H9 (cell line): ENCODE measurements at regions not wholly inside any gene's neighbourhood (a gene's known extent, or its start where the extent isn't known, plus 50 kb on each side); places are given as distances from the start of the nearest gene placed in this dataset.
A peak's percentile ranks its signal among the peaks of the same experiment; 100 is the strongest.

ENCODE experiments used
- DNase-seq: peaks from one replicate; pipeline ENCODE4 v3.0.0-alpha.2; 2017
- H2AFZ ChIP-seq: one replicate; pipeline ENCODE4 v1.6.1; 2013; ENCODE audit warnings: mild to moderate bottlenecking, low read length, control low read depth, moderate library complexity
- H2AK5ac ChIP-seq: 2 replicates; pipeline ENCODE4 v1.6.1; 2013; ENCODE audit warnings: low read length, control low read depth, mixed read lengths; ENCODE audit not compliant: insufficient read length
- H2BK120ac ChIP-seq: one replicate; pipeline ENCODE4 v1.6.1; 2013; ENCODE audit warnings: low read depth, mild to moderate bottlenecking, low read length, control low read depth, inconsistent platforms; ENCODE audit not compliant: poor library complexity, severe bottlenecking
- H2BK12ac ChIP-seq: 2 replicates; pipeline ENCODE4 v1.6.1; 2013; ENCODE audit warnings: low read length, control low read depth, mixed read lengths, low read depth; ENCODE audit not compliant: insufficient read length
- H2BK15ac ChIP-seq: 2 replicates; pipeline ENCODE4 v1.6.1; 2013; ENCODE audit warnings: low read depth, low read length, control low read depth
- H2BK20ac ChIP-seq: one replicate; pipeline ENCODE4 v1.6.1; 2013; ENCODE audit warnings: low read depth, mild to moderate bottlenecking, low read length, control low read depth, inconsistent platforms; ENCODE audit not compliant: poor library complexity, severe bottlenecking
- H2BK5ac ChIP-seq: 2 replicates; pipeline ENCODE4 v1.6.1; 2013; ENCODE audit warnings: low read length, control low read depth, mixed read lengths; ENCODE audit not compliant: insufficient read length
- H3K14ac ChIP-seq: 2 replicates; pipeline ENCODE4 v1.6.1; 2013; ENCODE audit warnings: low read length, control low read depth; ENCODE audit not compliant: insufficient read depth
- H3K18ac ChIP-seq: 2 replicates; pipeline ENCODE4 v1.6.1; 2013; ENCODE audit warnings: low read depth, mild to moderate bottlenecking, mixed read lengths, low read length, control low read depth; ENCODE audit not compliant: insufficient read length
- H3K23ac ChIP-seq: 2 replicates; pipeline ENCODE4 v1.6.1; 2013; ENCODE audit warnings: low read length, control low read depth, mixed read lengths, low read depth; ENCODE audit not compliant: insufficient read length
- H3K23me2 ChIP-seq: 2 replicates; pipeline ENCODE4 v1.6.1; 2013; ENCODE audit warnings: low read depth, mild to moderate bottlenecking, mixed read lengths, low read length, control low read depth; ENCODE audit not compliant: insufficient read length, poor library complexity, severe bottlenecking
- H3K27ac ChIP-seq: 2 replicates; pipeline ENCODE4 v1.5.1; 2013; ENCODE audit warnings: low read length, control low read depth, mixed read lengths, low read depth; ENCODE audit not compliant: insufficient read length
- H3K27me3 ChIP-seq: 2 replicates; pipeline ENCODE4 v1.6.1; 2013; ENCODE audit warnings: low read length, control low read depth, inconsistent platforms; ENCODE audit not compliant: insufficient read depth
- H3K4ac ChIP-seq: 2 replicates; pipeline ENCODE4 v1.6.1; 2013; ENCODE audit warnings: low read depth, mild to moderate bottlenecking, control low read depth, inconsistent platforms, low read length, moderate library complexity
- H3K4me1 ChIP-seq: 2 replicates; pipeline ENCODE4 v1.6.1; 2013; ENCODE audit warnings: low read length, control low read depth, inconsistent platforms; ENCODE audit not compliant: insufficient read depth
- H3K4me2 ChIP-seq: 2 replicates; pipeline ENCODE4 v1.6.1; 2013; ENCODE audit warnings: low read length, control low read depth, mixed read lengths; ENCODE audit not compliant: insufficient read length, insufficient read depth
- H3K56ac ChIP-seq: 2 replicates; pipeline ENCODE4 v1.6.1; 2013; ENCODE audit warnings: low read depth, mild to moderate bottlenecking, mixed read lengths, low read length, control low read depth; ENCODE audit not compliant: insufficient read length
- H3K79me1 ChIP-seq: 2 replicates; pipeline ENCODE4 v1.6.1; 2013; ENCODE audit warnings: low read depth, mild to moderate bottlenecking, moderate library complexity, low read length, control low read depth, inconsistent platforms; ENCODE audit not compliant: insufficient read depth, poor library complexity, severe bottlenecking
- H3K79me2 ChIP-seq: 2 replicates; pipeline ENCODE4 v1.6.1; 2013; ENCODE audit warnings: low read length, control low read depth, inconsistent platforms; ENCODE audit not compliant: insufficient read depth
- H3K9ac ChIP-seq: 2 replicates; pipeline ENCODE4 v1.6.1; 2013; ENCODE audit warnings: low read length, control low read depth, mixed read lengths; ENCODE audit not compliant: insufficient read length; ENCODE audit errors: extremely low read depth
- H3K9me3 ChIP-seq: one replicate; pipeline ENCODE4 v1.6.1; 2013; ENCODE audit warnings: low read depth, low read length, inconsistent platforms; ENCODE audit not compliant: control insufficient read depth
- H3T11ph ChIP-seq: one replicate; pipeline ENCODE4 v1.6.1; 2013; ENCODE audit warnings: mild to moderate bottlenecking, low read length, control low read depth, inconsistent platforms
- H4K20me1 ChIP-seq: one replicate; pipeline ENCODE4 v1.6.1; 2013; ENCODE audit not compliant: control insufficient read depth, insufficient read length, insufficient read depth
- H4K5ac ChIP-seq: 2 replicates; pipeline ENCODE4 v1.6.1; 2013; ENCODE audit warnings: low read depth, mild to moderate bottlenecking, mixed read lengths, low read length, control low read depth; ENCODE audit not compliant: insufficient read length
- H4K8ac ChIP-seq: replicated peaks from 2 replicates; pipeline ENCODE4 v1.6.1; 2013; ENCODE audit warnings: low read length, control low read depth, mixed read lengths, low read depth; ENCODE audit not compliant: insufficient read length
- H4K91ac ChIP-seq: 2 replicates; pipeline ENCODE4 v1.6.1; 2013; ENCODE audit warnings: low read depth, mild to moderate bottlenecking, moderate library complexity, mixed read lengths, low read length, control low read depth; ENCODE audit not compliant: insufficient read length
- H3K27ac Mint-ChIP-seq, 3 experiments: 2 replicates in 2 of 3; 3 replicates in 1 of 3; pipeline ENCODE4 v1.8.0; 2020 to 2021; ENCODE audit warnings: mixed read lengths in 3 of 3, mild to moderate bottlenecking in 1 of 3, moderate library complexity in 1 of 3
- H3K27me3 Mint-ChIP-seq: 2 replicates; pipeline ENCODE4 v1.8.0; 2021; ENCODE audit warnings: low read depth, mild to moderate bottlenecking, moderate library complexity, mixed read lengths
- H3K36me3 Mint-ChIP-seq, 3 experiments: 2 replicates in 2 of 3; 3 replicates in 1 of 3; pipeline ENCODE4 v1.8.0; 2020 to 2021; ENCODE audit warnings: low read depth in 3 of 3, mixed read lengths in 3 of 3; ENCODE audit not compliant: insufficient read depth in 1 of 3
- H3K4me1 Mint-ChIP-seq, 2 experiments: 2 replicates each; pipeline ENCODE4 v1.8.0; 2020; ENCODE audit warnings: mixed read lengths in 2 of 2
- H3K4me3 Mint-ChIP-seq, 2 experiments: 2 replicates in 1 of 2; 3 replicates in 1 of 2; pipeline ENCODE4 v1.8.0; 2020 to 2021; ENCODE audit warnings: mild to moderate bottlenecking in 2 of 2, mixed read lengths in 2 of 2, moderate library complexity in 1 of 2
- H3K9me3 Mint-ChIP-seq, 2 experiments: 2 replicates in 1 of 2; 3 replicates in 1 of 2; pipeline ENCODE4 v1.8.0; 2020; ENCODE audit warnings: mild to moderate bottlenecking in 2 of 2, mixed read lengths in 2 of 2, moderate library complexity in 1 of 2
- WGBS: extraction: QIAGEN DNeasy Blood & Tissue Kit; methylation state at CpG from one replicate; pipeline ENCODE4 v1.1.7; 2013; ENCODE audit warnings: missing lambda C conversion rate, low lambda C conversion rate, mixed read lengths; ENCODE audit not compliant: insufficient read length; ENCODE audit errors: extremely low coverage; 5-methylcytosine and 5-hydroxymethylcytosine counted together
- TF ChIP-seq, protein P1 (sequence below): fragments of 200-600 bp; sonication (generic); conservative IDR thresholded peaks from 3 replicates; pipeline ENCODE4 v1.8.0; 2021; ENCODE audit warnings: antibody characterized with exemption, mild to moderate bottlenecking

- no peaks in the 10 kb centered on the region for H3K27me3 Mint-ChIP-seq
- Histone ChIP-seq H3K79me2 (no peaks in the 10 kb centered on the region), H3K56ac (no peak overlapping the region), H3K9ac (no peak overlapping the region), H3K27me3 (no peaks in the 10 kb centered on the region), H4K8ac (no peak overlapping the region), H2AFZ (no peak overlapping the region), H4K5ac (no peak overlapping the region), H2BK5ac (no peak overlapping the region), H3K27ac (no peak overlapping the region), H3K9me3 (peaks cover 6% of the 10 kb centered on the region), H3K18ac (no peak overlapping the region), H2BK20ac (no peak overlapping the region), H2BK12ac (no peak overlapping the region), H2BK120ac (no peak overlapping the region), H4K20me1 (no peaks in the 10 kb centered on the region), H3K23me2 (no peaks in the 10 kb centered on the region), H2AK5ac (no peak overlapping the region), H3K14ac (no peak overlapping the region), H3K23ac (no peak overlapping the region), H3K79me1 (no peaks in the 10 kb centered on the region), H3K4me2 (no peak overlapping the region), H4K91ac (no peak overlapping the region), H3T11ph (no peak overlapping the region), H2BK15ac (no peak overlapping the region), H3K4me1 (no peaks in the 10 kb centered on the region), H3K4ac (no peak overlapping the region)
- H3K4me3 Mint-ChIP-seq: no peak overlapping the region
- WGBS: no CpG with 5 or more reads among the region's 2 CpGs
- TF ChIP-seq, protein P1, sequence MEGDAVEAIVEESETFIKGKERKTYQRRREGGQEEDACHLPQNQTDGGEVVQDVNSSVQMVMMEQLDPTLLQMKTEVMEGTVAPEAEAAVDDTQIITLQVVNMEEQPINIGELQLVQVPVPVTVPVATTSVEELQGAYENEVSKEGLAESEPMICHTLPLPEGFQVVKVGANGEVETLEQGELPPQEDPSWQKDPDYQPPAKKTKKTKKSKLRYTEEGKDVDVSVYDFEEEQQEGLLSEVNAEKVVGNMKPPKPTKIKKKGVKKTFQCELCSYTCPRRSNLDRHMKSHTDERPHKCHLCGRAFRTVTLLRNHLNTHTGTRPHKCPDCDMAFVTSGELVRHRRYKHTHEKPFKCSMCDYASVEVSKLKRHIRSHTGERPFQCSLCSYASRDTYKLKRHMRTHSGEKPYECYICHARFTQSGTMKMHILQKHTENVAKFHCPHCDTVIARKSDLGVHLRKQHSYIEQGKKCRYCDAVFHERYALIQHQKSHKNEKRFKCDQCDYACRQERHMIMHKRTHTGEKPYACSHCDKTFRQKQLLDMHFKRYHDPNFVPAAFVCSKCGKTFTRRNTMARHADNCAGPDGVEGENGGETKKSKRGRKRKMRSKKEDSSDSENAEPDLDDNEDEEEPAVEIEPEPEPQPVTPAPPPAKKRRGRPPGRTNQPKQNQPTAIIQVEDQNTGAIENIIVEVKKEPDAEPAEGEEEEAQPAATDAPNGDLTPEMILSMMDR: peak; percentile 62
- H3K36me3 Mint-ChIP-seq: peaks cover 0 to 3% (median 2%) of the 10 kb centered on the region in 3 experiments; a peak in 3 of 7 replicates
- no peak overlapping the region for H3K27ac Mint-ChIP-seq
- H3K9me3 Mint-ChIP-seq: peaks cover 61 to 64% of the 10 kb centered on the region in 2 experiments
- H3K4me1 Mint-ChIP-seq: no peaks in the 10 kb centered on the region
- DNase-seq: no peak
Measured at GRCh38 chrX:25721564-25721963, 416.6 kb upstream of the MAGEB18 start.
